Fibroblast of lung (primary cell): ENCODE measurements at regions not wholly inside any gene's neighbourhood (a gene's known extent, or its start where the extent isn't known, plus 50 kb on each side); places are given as distances from the start of the nearest gene placed in this dataset.

Experiments used
- DNase-seq, 2 donors: peaks; one replicate each; pipeline versions ENCODE4 v3.0.0 to v3.0.0-alpha.2; 2010; ENCODE audit warnings: low read depth in 2 of 2
- H2AFZ ChIP-seq: 2 replicates; pipeline ENCODE4 v1.5.1; 2012; ENCODE audit warnings: low read length, control low read depth, inconsistent platforms
- H3K27ac ChIP-seq: 2 replicates; pipeline ENCODE4 v1.5.1; 2011; ENCODE audit warnings: low read length, control low read depth; ENCODE audit not compliant: insufficient read depth
- H3K27me3 ChIP-seq: 2 replicates; pipeline ENCODE4 v1.5.1; 2011; ENCODE audit warnings: mild to moderate bottlenecking, low read length; ENCODE audit not compliant: control insufficient read depth, insufficient read depth
- H3K36me3 ChIP-seq: 2 replicates; pipeline ENCODE4 v1.5.1; 2011; ENCODE audit warnings: low read length; ENCODE audit not compliant: control insufficient read depth, insufficient read depth
- H3K4me1 ChIP-seq: 2 replicates; pipeline ENCODE4 v1.5.1; 2011; ENCODE audit warnings: low read length; ENCODE audit not compliant: control insufficient read depth, insufficient read depth; ENCODE audit errors: extremely low read depth
- H3K4me2 ChIP-seq: 2 replicates; pipeline ENCODE4 v1.5.1; 2011; ENCODE audit warnings: low read length, control low read depth; ENCODE audit not compliant: insufficient read depth; ENCODE audit errors: extremely low read depth
- H3K4me3 ChIP-seq, 4 experiments: fragments of 200-600 bp in 1 of 4; sonication (generic) in 1 of 4; replicated peaks in 1 of 4; 2 replicates each; pipeline ENCODE4 v1.5.1; 2011 to 2016; ENCODE audit warnings: low read length in 4 of 4, low read depth in 3 of 4, mild to moderate bottlenecking in 3 of 4, control low read depth in 2 of 4, inconsistent platforms in 1 of 4, mixed read lengths in 1 of 4; ENCODE audit not compliant: insufficient read depth in 1 of 4; ENCODE audit errors: control extremely low read depth in 1 of 4
- H3K79me2 ChIP-seq: 2 replicates; pipeline ENCODE4 v1.5.1; 2012; ENCODE audit warnings: mild to moderate bottlenecking, low read length, inconsistent platforms; ENCODE audit not compliant: control insufficient read depth, insufficient read depth
- H3K9ac ChIP-seq: 2 replicates; pipeline ENCODE4 v1.5.1; 2011; ENCODE audit warnings: mild to moderate bottlenecking, low read length, control low read depth; ENCODE audit not compliant: insufficient read depth
- H3K9me3 ChIP-seq: 2 replicates; pipeline ENCODE4 v1.5.1; 2012; ENCODE audit warnings: low read depth, low read length; ENCODE audit not compliant: control insufficient read depth, insufficient read depth
- H4K20me1 ChIP-seq: 2 replicates; pipeline ENCODE4 v1.5.1; 2011; ENCODE audit warnings: low read length; ENCODE audit not compliant: control insufficient read depth, insufficient read depth; ENCODE audit errors: extremely low read depth
- EZH2 ChIP-seq: IDR thresholded peaks from 2 replicates; pipeline ENCODE4 v1.5.1; 2012; ENCODE audit warnings: low read length, control low read depth, mild to moderate bottlenecking; ENCODE audit errors: missing control alignments
- TF ChIP-seq, protein P1 (sequence below), 2 donors: IDR thresholded peaks in 1 of 2; conservative IDR thresholded peaks in 1 of 2; 1 replicate in 1 of 2; 2 replicates in 1 of 2; pipeline ENCODE4 v1.5.1; 2011 to 2012; ENCODE audit warnings: low read length in 2 of 2, control low read depth in 1 of 2, inconsistent platforms in 1 of 2, low read depth in 1 of 2, mild to moderate bottlenecking in 1 of 2

DNA sequence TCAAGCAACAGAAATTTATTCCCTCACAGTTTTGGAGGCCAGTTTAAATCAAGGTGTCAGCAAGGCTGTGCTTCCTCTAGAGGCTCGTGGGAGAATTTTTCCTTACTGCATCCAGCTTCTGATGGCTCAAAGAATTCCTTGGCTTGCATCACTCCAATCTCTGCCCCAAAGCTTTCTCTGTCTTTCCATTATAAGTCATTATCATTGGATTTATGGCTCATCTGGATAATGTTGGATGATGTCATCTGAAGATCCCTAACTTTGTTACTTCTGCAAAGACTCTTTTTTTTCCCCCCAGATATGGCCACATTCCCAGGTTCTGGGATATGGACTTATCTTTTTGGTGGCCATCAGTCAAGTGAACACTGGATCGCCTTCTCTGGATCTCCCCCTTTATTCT, 146.3 kb upstream of the B3GAT2 start:
- TF ChIP-seq, protein P1, sequence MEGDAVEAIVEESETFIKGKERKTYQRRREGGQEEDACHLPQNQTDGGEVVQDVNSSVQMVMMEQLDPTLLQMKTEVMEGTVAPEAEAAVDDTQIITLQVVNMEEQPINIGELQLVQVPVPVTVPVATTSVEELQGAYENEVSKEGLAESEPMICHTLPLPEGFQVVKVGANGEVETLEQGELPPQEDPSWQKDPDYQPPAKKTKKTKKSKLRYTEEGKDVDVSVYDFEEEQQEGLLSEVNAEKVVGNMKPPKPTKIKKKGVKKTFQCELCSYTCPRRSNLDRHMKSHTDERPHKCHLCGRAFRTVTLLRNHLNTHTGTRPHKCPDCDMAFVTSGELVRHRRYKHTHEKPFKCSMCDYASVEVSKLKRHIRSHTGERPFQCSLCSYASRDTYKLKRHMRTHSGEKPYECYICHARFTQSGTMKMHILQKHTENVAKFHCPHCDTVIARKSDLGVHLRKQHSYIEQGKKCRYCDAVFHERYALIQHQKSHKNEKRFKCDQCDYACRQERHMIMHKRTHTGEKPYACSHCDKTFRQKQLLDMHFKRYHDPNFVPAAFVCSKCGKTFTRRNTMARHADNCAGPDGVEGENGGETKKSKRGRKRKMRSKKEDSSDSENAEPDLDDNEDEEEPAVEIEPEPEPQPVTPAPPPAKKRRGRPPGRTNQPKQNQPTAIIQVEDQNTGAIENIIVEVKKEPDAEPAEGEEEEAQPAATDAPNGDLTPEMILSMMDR (conservative IDR thresholded peaks at IDR 0.05 in 1 of 2, IDR thresholded peaks at IDR 0.05 in 1 of 2; ENCODE audit: low read depth in 1 of 2, low read length in 2 of 2) = no peak
- no peak for TF ChIP-seq EZH2
- DNase-seq = no peak
- no peak overlapping the region for H3K9ac ChIP-seq
- no peak overlapping the region for H3K4me2 ChIP-seq
- H3K36me3 ChIP-seq = no peaks in the 10 kb centered on the region
- H4K20me1 ChIP-seq = no peaks in the 10 kb centered on the region
- no peak overlapping the region for H2AFZ ChIP-seq
- no peaks in the 10 kb centered on the region for H3K9me3 ChIP-seq
- no peak overlapping the region for H3K27ac ChIP-seq
- H3K4me1 ChIP-seq = peaks cover 2% of the 10 kb centered on the region
- no peaks in the 10 kb centered on the region for H3K27me3 ChIP-seq
- H3K79me2 ChIP-seq = no peaks in the 10 kb centered on the region
- H3K4me3 ChIP-seq = no peak overlapping the region

DNA sequence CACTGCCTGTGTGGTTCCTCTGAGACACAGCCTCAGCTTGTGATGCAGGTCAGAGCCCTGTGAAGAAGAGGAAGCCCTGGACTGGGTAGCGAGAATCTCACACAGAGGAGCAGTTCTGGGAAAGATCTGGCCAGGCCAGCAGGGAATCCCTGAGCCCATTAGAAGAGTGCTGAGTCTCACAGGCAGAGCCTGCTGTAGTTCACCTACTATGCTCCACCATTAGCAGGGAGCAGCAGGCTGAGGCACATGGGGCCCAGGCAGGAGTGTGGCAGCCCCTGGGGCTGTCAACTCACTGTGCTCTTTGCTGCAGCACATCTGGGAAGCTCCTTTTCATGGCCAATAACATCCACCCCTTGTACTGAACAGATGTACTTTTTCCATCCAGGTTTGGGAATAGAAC, 146.8 kb upstream of the B3GAT2 start:
- H3K79me2 ChIP-seq = no peaks in the 10 kb centered on the region

DNA sequence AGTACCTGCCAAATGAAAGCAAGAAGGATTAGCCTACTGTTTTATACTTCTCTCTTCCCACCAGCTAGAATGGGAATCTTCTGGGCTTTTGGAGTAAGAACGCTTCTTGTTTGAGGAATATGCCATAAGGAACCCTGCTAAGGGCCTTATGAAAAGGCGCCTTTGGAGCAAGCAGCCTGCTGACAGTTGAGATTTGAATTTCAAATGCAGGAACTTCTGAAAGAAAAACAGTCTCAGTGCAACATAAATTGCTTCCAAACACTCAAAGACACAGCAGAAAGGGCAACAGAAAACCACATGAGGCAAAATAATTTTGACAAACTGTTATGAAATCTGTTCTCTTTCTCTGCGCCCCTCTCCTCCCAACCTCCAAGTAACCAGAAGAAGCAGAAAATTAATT, 149.4 kb upstream of the B3GAT2 start:
- no peak overlapping the region for H3K4me2 ChIP-seq
- no peaks in the 10 kb centered on the region for H3K36me3 ChIP-seq
- H3K9me3 ChIP-seq = no peaks in the 10 kb centered on the region
- H3K4me3 ChIP-seq = no peak overlapping the region
- no peaks in the 10 kb centered on the region for H3K27me3 ChIP-seq
- H3K27ac ChIP-seq = no peak overlapping the region
- TF ChIP-seq EZH2 = no peak
- TF ChIP-seq, protein P1 (conservative IDR thresholded peaks at IDR 0.05 in 1 of 2, IDR thresholded peaks at IDR 0.05 in 1 of 2; ENCODE audit: low read depth in 1 of 2, low read length in 2 of 2) = no peak
- no peaks in the 10 kb centered on the region for H4K20me1 ChIP-seq
- peaks cover 2% of the 10 kb centered on the region for H3K4me1 ChIP-seq
- no peak for DNase-seq
- H3K9ac ChIP-seq = no peak overlapping the region
- no peak overlapping the region for H2AFZ ChIP-seq
- no peaks in the 10 kb centered on the region for H3K79me2 ChIP-seq

More for the DNA sequence above, 146.8 kb upstream of the B3GAT2 start:
- no peaks in the 10 kb centered on the region for H3K27me3 ChIP-seq
- no peaks in the 10 kb centered on the region for H3K36me3 ChIP-seq
- no peak overlapping the region for H3K27ac ChIP-seq
- TF ChIP-seq, protein P1 (conservative IDR thresholded peaks at IDR 0.05 in 1 of 2, IDR thresholded peaks at IDR 0.05 in 1 of 2; ENCODE audit: low read depth in 1 of 2, low read length in 2 of 2) = no peak
- no peak overlapping the region for H3K9ac ChIP-seq
- H3K4me2 ChIP-seq = no peak overlapping the region
- no peak overlapping the region for H3K4me3 ChIP-seq
- H4K20me1 ChIP-seq = no peaks in the 10 kb centered on the region
- no peak overlapping the region for H2AFZ ChIP-seq
- DNase-seq = no peak
- H3K9me3 ChIP-seq = no peaks in the 10 kb centered on the region
- H3K4me1 ChIP-seq = peaks cover 2% of the 10 kb centered on the region
